Parathyroid adenoma (tissue), 2 donors: ENCODE measurements at regions not wholly inside any gene's neighbourhood (a gene's known extent, or its start where the extent isn't known, plus 50 kb on each side); places are given as distances from the start of the nearest gene placed in this dataset.

Source experiments
- H2AFZ ChIP-seq: fragments of 300-600 bp; sonication (generic); one replicate; pipeline ENCODE4 v1.7.0; 2017; ENCODE audit warnings: antibody characterized with exemption, mild to moderate bottlenecking
- H3K27ac ChIP-seq: fragments of 300-600 bp; sonication (generic); one replicate; pipeline ENCODE4 v1.7.0; 2017
- H3K27me3 ChIP-seq: fragments of 300-600 bp; sonication (generic); one replicate; pipeline ENCODE4 v1.7.0; 2017; ENCODE audit warnings: low read length; ENCODE audit not compliant: control insufficient read depth, insufficient read depth
- H3K36me3 ChIP-seq: fragments of 300-600 bp; sonication (generic); one replicate; pipeline ENCODE4 v1.7.0; 2017; ENCODE audit warnings: low read length; ENCODE audit not compliant: control insufficient read depth, insufficient read depth
- H3K4me1 ChIP-seq: fragments of 300-600 bp; sonication (generic); one replicate; pipeline ENCODE4 v1.7.0; 2017; ENCODE audit warnings: control low read depth
- H3K4me2 ChIP-seq: fragments of 300-600 bp; sonication (generic); one replicate; pipeline ENCODE4 v1.7.0; 2017; ENCODE audit warnings: low read length
- H3K4me3 ChIP-seq: fragments of 300-600 bp; sonication (generic); one replicate; pipeline ENCODE4 v1.7.0; 2017; ENCODE audit warnings: low read depth, low read length
- H3K79me2 ChIP-seq: fragments of 300-600 bp; sonication (generic); one replicate; pipeline ENCODE4 v1.7.0; 2017; ENCODE audit warnings: control low read depth
- H3K9ac ChIP-seq: fragments of 300-600 bp; sonication (generic); one replicate; pipeline ENCODE4 v1.7.0; 2017; ENCODE audit warnings: mild to moderate bottlenecking
- H3K9me3 ChIP-seq: fragments of 300-600 bp; sonication (generic); one replicate; pipeline ENCODE4 v1.7.0; 2017; ENCODE audit warnings: low read length; ENCODE audit not compliant: control insufficient read depth
- TF ChIP-seq, protein P1 (sequence below): fragments of 300-600 bp; sonication (generic); IDR thresholded peaks from one replicate; pipeline ENCODE4 v1.7.0; 2017; ENCODE audit warnings: antibody characterized with exemption, mild to moderate bottlenecking
- donor health status: primary hyperparathyroidism.

DNA sequence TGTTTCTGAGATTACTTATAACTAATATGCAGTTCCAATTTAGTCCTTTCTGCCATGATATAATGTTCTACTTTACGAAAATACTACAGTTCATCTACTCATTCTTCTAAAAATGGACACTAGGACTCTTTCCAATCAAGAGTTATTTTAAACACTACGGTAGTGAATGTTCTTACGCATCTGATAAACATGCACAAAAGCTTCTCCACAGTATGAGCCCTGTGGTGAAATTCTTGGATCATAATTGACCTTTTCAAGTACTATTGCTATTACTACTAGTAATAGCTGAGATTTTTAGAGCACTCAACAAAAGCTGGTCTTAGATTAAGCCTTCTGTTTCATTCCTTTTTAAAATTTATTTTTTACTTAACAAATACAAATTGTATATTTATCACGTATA lies 106.4 kb downstream of the CH25H start:
- Histone ChIP-seq H3K4me1 (no peaks in the 10 kb centered on the region), H3K27ac (no peak overlapping the region), H3K27me3 (no peaks in the 10 kb centered on the region), H3K36me3 (no peaks in the 10 kb centered on the region), H2AFZ (no peak overlapping the region), H3K9ac (no peak overlapping the region), H3K4me2 (no peak overlapping the region), H3K79me2 (no peaks in the 10 kb centered on the region), H3K9me3 (no peaks in the 10 kb centered on the region), H3K4me3 (no peak overlapping the region)
- TF ChIP-seq, protein P1, sequence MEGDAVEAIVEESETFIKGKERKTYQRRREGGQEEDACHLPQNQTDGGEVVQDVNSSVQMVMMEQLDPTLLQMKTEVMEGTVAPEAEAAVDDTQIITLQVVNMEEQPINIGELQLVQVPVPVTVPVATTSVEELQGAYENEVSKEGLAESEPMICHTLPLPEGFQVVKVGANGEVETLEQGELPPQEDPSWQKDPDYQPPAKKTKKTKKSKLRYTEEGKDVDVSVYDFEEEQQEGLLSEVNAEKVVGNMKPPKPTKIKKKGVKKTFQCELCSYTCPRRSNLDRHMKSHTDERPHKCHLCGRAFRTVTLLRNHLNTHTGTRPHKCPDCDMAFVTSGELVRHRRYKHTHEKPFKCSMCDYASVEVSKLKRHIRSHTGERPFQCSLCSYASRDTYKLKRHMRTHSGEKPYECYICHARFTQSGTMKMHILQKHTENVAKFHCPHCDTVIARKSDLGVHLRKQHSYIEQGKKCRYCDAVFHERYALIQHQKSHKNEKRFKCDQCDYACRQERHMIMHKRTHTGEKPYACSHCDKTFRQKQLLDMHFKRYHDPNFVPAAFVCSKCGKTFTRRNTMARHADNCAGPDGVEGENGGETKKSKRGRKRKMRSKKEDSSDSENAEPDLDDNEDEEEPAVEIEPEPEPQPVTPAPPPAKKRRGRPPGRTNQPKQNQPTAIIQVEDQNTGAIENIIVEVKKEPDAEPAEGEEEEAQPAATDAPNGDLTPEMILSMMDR, result no peak

DNA sequence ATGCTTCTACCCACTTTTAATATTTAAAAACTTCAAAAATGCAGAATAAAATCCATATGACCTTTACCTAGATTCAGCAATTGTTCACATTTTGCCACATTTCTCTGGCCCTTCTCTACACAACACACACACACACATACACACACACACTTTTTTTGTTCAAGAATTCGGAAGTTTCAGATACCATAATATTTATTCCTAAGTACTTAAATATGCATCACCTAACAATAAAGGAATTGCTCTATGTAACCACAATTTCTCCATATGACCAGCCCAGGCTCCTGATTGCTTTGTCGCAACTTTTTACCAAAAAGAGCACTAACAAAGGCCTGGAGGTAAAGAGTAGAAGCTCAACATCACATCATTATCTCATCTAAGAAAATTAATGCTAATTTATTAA lies 106.6 kb downstream of the FAS start:
- H3K79me2 ChIP-seq, result no peaks in the 10 kb centered on the region
- no peaks in the 10 kb centered on the region for H3K27me3 ChIP-seq
- H3K4me3 ChIP-seq, result no peak overlapping the region
- no peak overlapping the region for H2AFZ ChIP-seq
- H3K27ac ChIP-seq, result no peak overlapping the region
- no peak overlapping the region for H3K9ac ChIP-seq
- no peak overlapping the region for H3K4me2 ChIP-seq
- TF ChIP-seq, protein P1, result no peak
- no peaks in the 10 kb centered on the region for H3K4me1 ChIP-seq
- H3K9me3 ChIP-seq, result no peaks in the 10 kb centered on the region
- no peaks in the 10 kb centered on the region for H3K36me3 ChIP-seq

DNA sequence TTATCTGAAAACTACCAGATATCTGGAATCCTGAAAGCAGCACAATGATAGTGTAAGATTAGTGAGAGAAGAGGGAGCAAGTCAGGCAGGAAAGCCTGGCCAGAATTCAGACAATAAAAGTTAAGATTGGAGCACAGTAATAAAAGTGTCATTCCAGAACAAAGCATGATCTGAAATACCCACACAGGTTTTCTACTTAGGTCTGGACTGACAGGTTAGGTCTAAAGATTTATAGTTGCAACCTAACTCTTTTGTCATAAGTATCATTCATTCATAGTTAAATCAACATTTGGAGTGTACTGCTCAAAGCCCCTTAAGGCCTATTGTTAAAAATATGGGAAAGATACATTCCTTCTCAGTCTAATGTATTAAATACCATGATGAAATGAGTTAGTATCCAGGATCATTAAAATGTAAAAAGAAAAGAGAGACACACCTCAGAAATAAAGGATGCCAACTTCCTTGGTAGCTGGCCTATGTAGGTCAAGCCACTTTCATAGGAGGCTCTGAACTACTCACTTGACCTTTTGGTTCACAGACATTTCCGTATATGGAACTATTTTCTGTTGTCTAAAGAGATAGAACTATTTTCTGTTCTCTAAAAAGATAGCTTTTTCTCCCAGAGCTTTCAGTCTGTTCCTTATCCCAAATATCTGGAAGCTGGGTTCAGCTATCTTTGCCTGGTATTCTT lies 105.2 kb downstream of the FAS start:
- H3K27ac ChIP-seq, result no peak overlapping the region
- no peaks in the 10 kb centered on the region for H3K79me2 ChIP-seq
- H3K9ac ChIP-seq, result no peak overlapping the region
- no peak overlapping the region for H3K4me3 ChIP-seq
- H3K36me3 ChIP-seq, result no peaks in the 10 kb centered on the region
- H3K9me3 ChIP-seq, result no peaks in the 10 kb centered on the region
- no peaks in the 10 kb centered on the region for H3K27me3 ChIP-seq
- no peak overlapping the region for H2AFZ ChIP-seq
- TF ChIP-seq, protein P1, result no peak
- no peaks in the 10 kb centered on the region for H3K4me1 ChIP-seq
- no peak overlapping the region for H3K4me2 ChIP-seq

DNA sequence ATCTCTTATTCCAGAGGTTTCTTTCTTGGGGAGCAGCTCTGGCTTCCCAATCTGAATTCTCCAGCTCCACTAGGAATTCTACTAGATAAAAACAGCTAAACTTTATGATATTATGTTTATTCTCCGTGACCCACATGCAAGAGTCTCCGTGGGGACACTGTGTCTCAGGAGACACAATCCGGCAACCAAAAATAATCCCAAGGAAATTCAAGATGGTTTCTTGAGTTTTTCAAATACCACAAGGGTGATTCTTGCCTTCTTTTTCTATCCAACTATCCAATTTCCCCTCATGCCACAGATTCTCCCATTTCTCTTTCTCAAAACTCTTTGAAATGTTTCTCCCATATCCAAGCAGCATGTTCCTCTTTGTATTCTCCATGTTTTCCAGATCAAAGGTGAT lies 103.1 kb downstream of the FAS start:
- Histone ChIP-seq H3K27ac (no peak overlapping the region), H3K9ac (no peak overlapping the region), H3K79me2 (no peaks in the 10 kb centered on the region), H3K9me3 (no peaks in the 10 kb centered on the region), H3K4me3 (no peak overlapping the region), H3K36me3 (no peaks in the 10 kb centered on the region), H2AFZ (no peak overlapping the region), H3K27me3 (no peaks in the 10 kb centered on the region), H3K4me1 (no peaks in the 10 kb centered on the region), H3K4me2 (no peak overlapping the region)
- TF ChIP-seq, protein P1, result no peak

DNA sequence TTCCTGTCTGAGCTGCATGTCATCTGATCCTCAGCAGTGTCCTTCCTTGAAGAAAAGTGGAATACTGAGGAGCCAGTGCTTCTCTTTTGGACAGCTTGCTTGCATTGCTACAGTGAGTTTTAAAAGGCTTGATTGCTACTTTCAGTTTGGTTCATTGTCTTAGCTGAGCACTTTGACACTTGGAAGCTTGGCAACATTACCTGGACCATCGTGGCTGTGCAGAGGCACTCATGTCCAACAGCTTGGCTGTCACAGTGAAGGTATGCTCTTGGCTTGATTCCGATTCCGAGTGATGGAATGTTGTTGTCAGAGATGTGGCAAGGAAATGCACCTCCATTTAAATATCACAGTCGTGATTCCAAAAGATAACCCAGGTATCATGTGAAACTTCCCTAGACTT lies 102.4 kb downstream of the FAS start:
- H3K79me2 ChIP-seq, result no peaks in the 10 kb centered on the region
- H3K9me3 ChIP-seq, result no peaks in the 10 kb centered on the region
- H3K4me3 ChIP-seq, result no peak overlapping the region
- no peaks in the 10 kb centered on the region for H3K27me3 ChIP-seq
- peak overlapping the region; percentile 30 for H2AFZ ChIP-seq
- H3K36me3 ChIP-seq, result no peaks in the 10 kb centered on the region
- no peak overlapping the region for H3K4me2 ChIP-seq
- H3K4me1 ChIP-seq, result no peaks in the 10 kb centered on the region
- TF ChIP-seq, protein P1, result no peak
- no peak overlapping the region for H3K27ac ChIP-seq
- H3K9ac ChIP-seq, result no peak overlapping the region
